ENCODE measurements at regions not wholly inside any gene's neighbourhood (a gene's known extent, or its start where the extent isn't known, plus 50 kb on each side); places are given as distances from the start of the nearest gene placed in this dataset.
A peak's percentile ranks its signal among the peaks of the same experiment; 100 is the strongest.

- TF ChIP-seq GATA2 (IDR thresholded peaks at IDR 0.05; ENCODE audit: low read depth, low read length) (no peak), GATA3 (IDR thresholded peaks at IDR 0.05; ENCODE audit: low read depth, low read length) (peak; percentile 68)
Observed at GRCh38 chr11:22561283-22561682, 64.3 kb downstream of the FANCF start.
